ENCODE measurements at regions not wholly inside any gene's neighbourhood (a gene's known extent, or its start where the extent isn't known, plus 50 kb on each side); places are given as distances from the start of the nearest gene placed in this dataset.

DNA sequence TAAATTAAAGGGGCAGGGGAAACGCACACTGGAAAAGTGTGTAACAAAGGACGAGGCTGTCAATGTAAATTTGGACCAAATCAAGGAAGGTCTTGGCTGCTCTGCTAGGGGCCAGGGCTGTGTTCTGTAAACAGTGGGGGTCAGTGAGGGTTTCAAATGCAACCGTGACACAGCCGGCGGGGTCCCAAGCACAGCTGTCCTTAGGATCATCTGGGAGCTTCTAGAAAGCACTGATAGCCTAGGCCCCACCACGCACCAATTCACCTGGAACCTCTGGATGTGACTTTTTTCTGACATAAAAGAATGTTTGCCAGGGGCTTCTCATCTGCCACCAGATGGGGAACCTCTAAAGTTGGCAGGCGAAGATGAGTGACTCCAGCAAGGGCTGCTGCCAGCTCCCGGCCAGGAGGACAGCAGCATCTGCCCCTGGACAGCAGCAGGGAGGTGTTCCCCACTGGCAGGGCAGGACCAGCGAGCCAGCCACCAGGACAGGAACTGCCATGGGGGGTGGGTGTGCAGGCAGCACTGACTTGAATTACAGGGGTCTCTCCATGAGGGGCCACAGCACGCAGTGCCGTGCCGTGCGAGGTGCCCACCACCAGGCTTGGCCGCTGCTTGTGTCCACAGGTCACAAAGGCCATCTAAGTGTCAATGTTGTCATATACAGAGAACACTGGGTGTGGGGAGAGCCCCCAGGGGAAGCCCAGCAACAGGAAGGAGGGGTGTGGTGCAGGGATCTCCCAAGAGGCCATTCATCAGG lies 87.5 kb downstream of the SOX1 start:
- TF ChIP-seq CTCF (IDR thresholded peaks at IDR 0.05; ENCODE audit: poor library complexity), result no peak
- TF ChIP-seq EZH2phosphoT487 (IDR thresholded peaks at IDR 0.05; ENCODE audit: low read depth, severe bottlenecking, unreplicated experiment), result no peak
